NCI-H2196 (cell line): ENCODE measurements at regions not wholly inside any gene's neighbourhood (a gene's known extent, or its start where the extent isn't known, plus 50 kb on each side); places are given as distances from the start of the nearest gene placed in this dataset.
"Not testable (repeated sequence)": the region's sequence is repeated elsewhere in the genome, so short reads cannot be mapped to it uniquely, and the experiment has no call there.

ENCODE experiments used
- DNase-seq: peaks from one replicate; lab custom pipeline; 2025; ENCODE audit not compliant: unreplicated experiment; lab: John Stamatoyannopoulos, UW

- no peak for DNase-seq
Measured at GRCh38 chr3:169029674-169030285, 633.7 kb downstream of the MECOM start.

- no peak for DNase-seq
Measured at GRCh38 chr3:169028716-169029115, 634.8 kb downstream of the MECOM start.

- no peak for DNase-seq
Measured at GRCh38 chr3:169026543-169027182, 636.8 kb downstream of the MECOM start.

GRCh38 chr3:169022457-169022856, 641.1 kb downstream of the MECOM start:
- no peak for DNase-seq

GRCh38 chr3:169020371-169020770, 643.1 kb downstream of the MECOM start:
- no peak for DNase-seq

- DNase-seq: no peak
Measured at GRCh38 chr3:169009453-169009852, 654.1 kb downstream of the MECOM start.

GRCh38 chr3:169008776-169009358, 654.6 kb downstream of the MECOM start:
- DNase-seq: no peak

DNA sequence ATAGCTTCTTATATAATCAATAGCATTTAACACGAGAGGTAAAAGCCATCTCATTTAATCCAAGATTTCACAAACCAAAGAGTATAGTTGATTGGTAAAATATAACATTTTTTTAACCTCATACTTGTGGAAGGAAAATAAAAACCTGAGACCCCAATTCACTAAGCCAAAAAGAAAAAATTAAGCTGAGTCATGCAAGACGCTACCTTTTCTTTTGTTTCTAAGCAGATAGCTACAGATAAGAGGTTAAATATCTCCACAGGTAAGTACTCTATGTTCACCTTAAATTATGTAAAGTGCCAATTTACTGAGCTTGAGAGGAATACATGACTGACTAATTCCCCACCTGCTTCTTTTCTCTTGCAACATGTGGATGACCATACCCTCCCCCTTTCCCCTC, 656.4 kb downstream of the MECOM start:
- DNase-seq: no peak

DNA sequence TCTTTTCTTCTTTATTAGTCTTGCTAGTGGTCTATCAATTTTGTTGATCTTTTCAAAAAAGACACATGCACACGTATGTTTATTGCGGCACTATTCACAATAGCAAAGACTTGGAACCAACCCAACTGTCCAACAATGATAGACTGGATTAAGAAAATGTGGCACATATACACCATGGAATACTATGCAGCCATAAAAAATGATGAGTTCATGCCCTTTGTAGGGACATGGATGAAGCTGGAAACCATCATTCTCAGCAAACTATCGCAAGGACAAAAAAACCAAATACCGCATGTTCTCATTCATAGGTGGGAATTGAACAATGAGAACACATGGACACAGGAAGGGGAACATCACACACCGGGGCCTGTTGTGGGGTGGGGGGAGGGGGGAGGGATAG, 657.1 kb downstream of the MECOM start:
- not testable (repeated sequence) for DNase-seq

GRCh38 chr3:169002689-169003088, 660.8 kb downstream of the MECOM start:
- no peak for DNase-seq

- DNase-seq: no peak
Measured at GRCh38 chr3:168998792-168999191, 664.7 kb downstream of the MECOM start.

GRCh38 chr3:168997488-168997887, 666.0 kb downstream of the MECOM start:
- DNase-seq: no peak

DNA sequence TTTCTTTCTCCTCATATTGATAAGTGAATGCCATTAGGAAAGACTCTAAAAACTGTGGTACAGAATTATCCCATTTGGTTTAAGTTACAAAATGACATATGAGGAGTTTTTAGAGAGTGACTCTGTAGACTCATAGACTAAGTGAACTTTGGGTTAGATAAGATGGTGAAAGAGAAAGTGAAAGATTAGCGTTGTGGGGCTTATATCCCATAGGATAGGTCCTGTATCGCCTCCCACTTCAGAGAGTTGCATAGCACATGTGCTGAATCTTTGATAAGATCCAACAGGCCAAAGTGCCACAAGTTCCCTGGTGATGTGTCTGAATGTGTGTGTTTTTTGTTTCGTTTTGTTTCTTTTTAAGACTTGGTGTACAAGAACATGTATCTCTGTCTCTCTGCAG, 666.9 kb downstream of the MECOM start:
- no peak for DNase-seq

DNA sequence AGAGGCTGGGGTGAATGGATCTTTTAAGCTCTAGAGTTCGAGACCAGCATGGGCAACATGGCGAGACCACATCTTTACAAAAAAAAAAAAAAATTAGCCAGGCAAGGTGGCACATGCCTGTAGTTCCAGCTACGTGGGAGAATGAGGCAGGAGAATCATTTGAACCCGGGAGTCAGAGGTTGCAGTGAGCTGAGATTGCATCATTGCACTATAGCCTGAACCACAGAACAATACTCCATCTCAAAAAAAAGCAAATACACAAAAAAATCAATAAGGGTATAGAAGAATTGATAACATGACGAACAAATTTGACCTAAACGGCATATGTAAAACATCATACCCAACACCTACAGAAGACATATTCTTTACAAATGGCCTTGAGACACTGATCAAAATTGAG, 668.4 kb downstream of the MECOM start:
- DNase-seq: no peak

GRCh38 chr3:168991803-168992202, 671.7 kb downstream of the MECOM start:
- no peak for DNase-seq

DNA sequence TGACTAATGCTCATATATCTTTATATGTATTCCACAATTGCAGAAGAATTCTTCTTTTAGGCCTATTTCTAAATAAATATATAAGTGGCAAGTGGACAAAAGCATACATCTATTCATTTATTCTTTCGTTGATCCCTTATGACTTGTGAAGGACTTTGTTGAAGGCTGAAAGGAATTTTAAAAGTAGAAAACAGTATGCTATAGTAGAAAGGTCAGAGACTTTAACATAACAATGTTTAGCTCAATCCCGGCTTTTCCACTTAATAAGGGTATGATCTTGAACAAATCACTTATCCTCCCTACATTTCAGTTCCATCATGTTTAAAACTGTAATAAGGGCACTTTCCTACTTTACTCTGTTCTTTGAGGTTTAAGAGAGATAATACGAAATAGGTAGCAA, 672.9 kb downstream of the MECOM start:
- DNase-seq: no peak

GRCh38 chr3:168990134-168990533, 673.4 kb downstream of the MECOM start:
- DNase-seq: no peak

DNA sequence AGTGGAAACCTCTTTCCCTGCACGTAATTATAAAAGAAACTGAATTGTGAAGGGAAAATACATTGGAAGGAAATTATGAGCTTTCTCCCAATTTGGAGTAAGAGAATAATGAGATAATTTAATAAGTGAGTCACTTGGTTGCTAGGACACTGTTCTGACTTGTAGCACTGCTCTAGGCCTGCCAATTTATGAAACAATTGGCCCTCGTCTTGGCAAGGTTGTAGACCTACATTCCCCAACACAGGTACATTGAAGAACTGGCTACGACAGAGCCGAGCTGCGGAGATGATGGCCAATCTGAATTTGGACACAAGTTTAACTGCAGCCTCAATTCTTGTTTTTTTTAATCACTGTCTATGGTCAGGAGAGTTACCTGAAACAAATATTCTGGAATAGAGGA, 674.1 kb downstream of the MECOM start:
- DNase-seq: no peak

DNA sequence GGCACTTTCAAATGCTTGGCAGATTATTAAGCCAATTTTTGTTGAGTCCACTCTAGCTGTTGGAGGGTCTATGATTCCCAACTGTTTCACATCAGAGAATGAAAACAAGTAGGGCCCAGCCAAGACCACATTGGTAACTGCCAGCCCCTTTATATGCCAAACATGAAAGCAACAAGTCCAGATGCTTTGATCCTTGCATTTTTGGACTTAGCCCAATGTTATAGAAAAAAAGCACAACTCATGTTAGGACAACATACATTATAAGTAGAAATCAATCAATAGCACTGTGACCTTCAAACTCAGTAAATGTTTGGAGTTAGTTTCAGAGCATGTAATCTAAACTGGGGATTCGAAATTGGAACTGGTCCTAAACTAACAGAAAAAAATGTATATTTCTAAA, 674.7 kb downstream of the MECOM start:
- no peak for DNase-seq

DNA sequence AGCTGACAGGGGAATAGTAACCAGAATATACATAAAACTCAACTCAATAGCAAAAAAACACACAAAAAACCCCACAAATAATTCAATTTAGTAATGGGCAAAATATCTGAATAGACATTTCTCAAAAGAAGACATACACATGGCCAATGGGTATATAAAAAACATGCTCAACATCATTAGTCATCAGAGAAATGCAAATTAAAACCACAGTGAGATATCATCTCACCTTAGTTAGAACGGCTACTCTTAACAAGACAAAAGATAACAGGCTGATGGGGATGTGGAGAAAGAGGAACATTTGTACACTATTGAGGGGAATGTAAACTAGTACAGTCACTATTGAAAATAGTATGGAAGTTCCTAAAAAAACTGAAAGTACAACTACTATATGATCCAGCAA, 678.6 kb downstream of the MECOM start:
- no peak for DNase-seq

DNA sequence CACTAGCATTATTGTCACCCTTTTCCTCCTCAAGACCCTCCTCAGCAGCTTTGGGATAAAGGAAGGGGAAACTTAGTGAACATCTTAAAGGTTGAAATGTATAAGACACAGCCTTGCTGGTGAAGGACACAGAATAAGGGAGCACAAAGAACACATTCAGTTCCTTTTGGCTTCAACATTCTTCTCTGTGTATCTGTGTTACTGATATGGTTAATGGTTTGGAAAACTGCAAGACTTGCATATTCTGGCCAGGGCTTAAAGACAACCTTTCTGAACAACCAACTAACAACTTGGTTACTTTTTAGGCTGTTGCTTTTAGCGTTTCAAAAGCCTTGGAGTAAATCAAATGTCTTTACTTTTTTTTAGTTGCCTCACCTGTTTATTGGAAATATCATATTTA, 680.5 kb downstream of the MECOM start:
- DNase-seq: no peak

GRCh38 chr3:168981396-168981795, 682.1 kb downstream of the MECOM start:
- no peak for DNase-seq
